Endothelial cell (in vitro differentiated cells): ENCODE measurements at regions not wholly inside any gene's neighbourhood (a gene's known extent, or its start where the extent isn't known, plus 50 kb on each side); places are given as distances from the start of the nearest gene placed in this dataset.

Experiments used
- DNase-seq: peaks from one replicate; pipeline ENCODE4 v3.0.0; 2021; ENCODE audit warnings: low spot score
- H3K27ac Mint-ChIP-seq: one replicate; pipeline ENCODE4 v1.8.0; 2021; ENCODE audit warnings: mixed read lengths, inconsistent platforms; ENCODE audit not compliant: unreplicated experiment
- H3K27me3 Mint-ChIP-seq: one replicate; pipeline ENCODE4 v1.8.0; 2021; ENCODE audit warnings: mild to moderate bottlenecking, moderate library complexity, mixed read lengths, inconsistent platforms; ENCODE audit not compliant: unreplicated experiment
- H3K36me3 Mint-ChIP-seq: one replicate; pipeline ENCODE4 v1.8.0; 2021; ENCODE audit warnings: mild to moderate bottlenecking, low read depth, mixed read lengths, inconsistent platforms; ENCODE audit not compliant: unreplicated experiment
- H3K4me1 Mint-ChIP-seq: one replicate; pipeline ENCODE4 v1.8.0; 2021; ENCODE audit warnings: mild to moderate bottlenecking, mixed read lengths, inconsistent platforms; ENCODE audit not compliant: unreplicated experiment
- H3K4me3 Mint-ChIP-seq: one replicate; pipeline ENCODE4 v1.8.0; 2021; ENCODE audit warnings: mild to moderate bottlenecking, mixed read lengths, inconsistent platforms; ENCODE audit not compliant: unreplicated experiment
- H3K9me3 Mint-ChIP-seq: one replicate; pipeline ENCODE4 v1.8.0; 2021; ENCODE audit warnings: mixed read lengths, inconsistent platforms; ENCODE audit not compliant: unreplicated experiment
- CTCF ChIP-seq: fragments of 200-600 bp; sonication (generic); IDR thresholded peaks from one replicate; pipeline ENCODE4 v1.5.0; 2021; ENCODE audit warnings: antibody characterized with exemption; ENCODE audit not compliant: unreplicated experiment

GRCh38 chr19:5232798-5233505 lies 107.7 kb downstream of the PTPRS start:
- H3K4me1 Mint-ChIP-seq = peaks cover 3% of the 10 kb centered on the region
- H3K36me3 Mint-ChIP-seq = peaks cover 9% of the 10 kb centered on the region
- DNase-seq = no peak
- H3K4me3 Mint-ChIP-seq = no peak overlapping the region
- no peaks in the 10 kb centered on the region for H3K9me3 Mint-ChIP-seq
- no peak for TF ChIP-seq CTCF
- peaks cover 3% of the 10 kb centered on the region for H3K27me3 Mint-ChIP-seq
- no peak overlapping the region for H3K27ac Mint-ChIP-seq

DNA sequence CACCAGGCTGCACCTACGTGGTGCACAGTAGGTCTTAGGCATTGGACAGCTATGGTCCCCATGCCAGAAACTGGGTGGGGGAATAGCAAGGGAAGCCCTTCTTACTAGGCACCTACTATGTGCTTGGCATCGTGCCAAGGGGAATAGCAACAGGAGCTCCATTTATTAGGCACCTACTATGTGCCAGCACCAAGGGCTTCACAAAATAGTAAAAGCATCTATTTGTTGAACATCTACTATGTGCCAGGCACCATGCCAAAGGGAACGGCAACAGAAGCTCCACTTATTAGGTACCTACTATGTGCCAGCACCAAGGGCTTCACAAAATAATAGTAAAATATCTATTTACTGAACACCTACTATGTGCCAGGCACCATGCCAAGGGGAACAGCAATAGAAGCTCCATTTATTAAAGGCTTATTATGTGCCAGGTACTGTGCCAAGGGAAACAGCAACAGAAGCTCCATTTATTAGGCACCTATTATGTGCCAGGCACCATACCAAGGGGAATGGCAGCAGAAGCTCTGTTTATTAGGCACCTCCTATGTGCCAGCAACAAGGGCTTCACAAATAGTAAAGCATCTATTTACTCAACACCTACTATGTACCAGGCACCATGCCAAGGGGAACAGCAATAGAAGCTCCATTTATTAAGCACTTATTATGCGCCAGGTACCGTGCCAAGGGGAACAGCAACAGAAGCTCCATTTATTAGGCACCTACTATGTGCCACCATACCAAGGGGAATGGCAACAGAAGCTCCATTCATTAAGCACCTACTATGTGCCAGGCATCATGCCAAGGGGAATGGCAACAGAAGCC lies 108.5 kb downstream of the PTPRS start:
- Mint-ChIP-seq H3K4me3 (no peak overlapping the region), H3K9me3 (no peaks in the 10 kb centered on the region), H3K27ac (no peak overlapping the region), H3K36me3 (peaks cover 9% of the 10 kb centered on the region), H3K27me3 (peaks cover 6% of the 10 kb centered on the region), H3K4me1 (peaks cover 3% of the 10 kb centered on the region)
- TF ChIP-seq CTCF = no peak
- no peak for DNase-seq

- H3K4me1 Mint-ChIP-seq = peaks cover 3% of the 10 kb centered on the region
- H3K9me3 Mint-ChIP-seq = no peaks in the 10 kb centered on the region
- no peak overlapping the region for H3K4me3 Mint-ChIP-seq
- no peak overlapping the region for H3K27ac Mint-ChIP-seq
- peaks cover 9% of the 10 kb centered on the region for H3K36me3 Mint-ChIP-seq
- no peak for DNase-seq
- peaks cover 7% of the 10 kb centered on the region for H3K27me3 Mint-ChIP-seq
- no peak for TF ChIP-seq CTCF
These were observed 109.7 kb downstream of the PTPRS start for GRCh38 chr19:5230730-5231555.

GRCh38 chr19:5229778-5230335 lies 110.8 kb downstream of the PTPRS start:
- Mint-ChIP-seq H3K4me1 (peaks cover 3% of the 10 kb centered on the region), H3K27ac (peak overlapping the region; percentile 17), H3K36me3 (peaks cover 9% of the 10 kb centered on the region), H3K9me3 (no peaks in the 10 kb centered on the region), H3K27me3 (peaks cover 7% of the 10 kb centered on the region), H3K4me3 (peak overlapping the region; percentile 4)
- DNase-seq = no peak
- TF ChIP-seq CTCF = no peak
